SK-N-SH treated with all-trans-retinoic acid at 6 μM for 48 hours (cell line): ENCODE measurements at regions not wholly inside any gene's neighbourhood (a gene's known extent, or its start where the extent isn't known, plus 50 kb on each side); places are given as distances from the start of the nearest gene placed in this dataset.

Experiments
- ATAC-seq: fragments of 200-7000 bp; cut with Tn5 transposase; 3 replicates; pipeline ENCODE4 v1.9.1; 2020; ENCODE audit warnings: mild to moderate bottlenecking, moderate library complexity
- ARNTL ChIP-seq: fragments of 450-650 bp; formaldehyde crosslinking; IDR thresholded peaks from 2 replicates; pipeline ENCODE4 v1.5.0; 2020; ENCODE audit warnings: low read depth, mild to moderate bottlenecking, moderate library complexity, borderline replicate concordance
- BACH2 ChIP-seq: fragments of 250-450 bp; sonication (Bioruptor Pico); IDR thresholded peaks from 2 replicates; pipeline ENCODE4 v1.9.0; 2021; ENCODE audit warnings: mild to moderate bottlenecking, borderline replicate concordance
- CSDC2 ChIP-seq: fragments of 250-450 bp; sonication (Bioruptor Pico); IDR thresholded peaks from 2 replicates; pipeline ENCODE4 v1.5.0; 2020; ENCODE audit warnings: mild to moderate bottlenecking, moderate library complexity
- ESRRG ChIP-seq: fragments of 250-450 bp; sonication (Bioruptor Pico); IDR thresholded peaks from 2 replicates; pipeline ENCODE4 v1.6.1; 2021; ENCODE audit warnings: mild to moderate bottlenecking
- GLIS3 ChIP-seq: fragments of 250-450 bp; sonication (Bioruptor Pico); IDR thresholded peaks from 2 replicates; pipeline ENCODE4 v1.5.0; 2020; ENCODE audit warnings: mild to moderate bottlenecking, moderate library complexity
- ISL1 ChIP-seq: fragments of 250-450 bp; sonication (Bioruptor Pico); IDR thresholded peaks from 2 replicates; pipeline ENCODE4 v2.1.2; 2022; ENCODE audit warnings: mild to moderate bottlenecking, moderate library complexity
- OSR1 ChIP-seq: fragments of 250-450 bp; sonication (Bioruptor Pico); IDR thresholded peaks from 2 replicates; pipeline ENCODE4 v1.8.0; 2022; ENCODE audit warnings: moderate library complexity, mild to moderate bottlenecking, inconsistent platforms
- PPARA ChIP-seq: fragments of 250-450 bp; sonication (Bioruptor Pico); IDR thresholded peaks from 2 replicates; pipeline ENCODE4 v1.5.0; 2020; ENCODE audit warnings: mild to moderate bottlenecking, borderline replicate concordance
- RARB ChIP-seq: fragments of 250-450 bp; sonication (Bioruptor Pico); IDR thresholded peaks from 2 replicates; pipeline ENCODE4 v1.8.0; 2021; ENCODE audit warnings: mild to moderate bottlenecking, moderate library complexity
- SNAI2 ChIP-seq: fragments of 250-450 bp; sonication (Bioruptor Pico); IDR thresholded peaks from 2 replicates; pipeline ENCODE4 v1.5.0; 2020; ENCODE audit warnings: mild to moderate bottlenecking, moderate library complexity
- TCF4 ChIP-seq: fragments of 250-450 bp; sonication (Bioruptor Pico); IDR thresholded peaks from 2 replicates; pipeline ENCODE4 v1.8.0; 2021; ENCODE audit warnings: mild to moderate bottlenecking, moderate library complexity, borderline replicate concordance
- TOX ChIP-seq: fragments of 250-450 bp; sonication (Bioruptor Pico); IDR thresholded peaks from 2 replicates; pipeline ENCODE4 v1.8.0; 2021; ENCODE audit warnings: mild to moderate bottlenecking, moderate library complexity, borderline replicate concordance
- ZC3H10 ChIP-seq: fragments of 250-450 bp; sonication (Bioruptor Pico); IDR thresholded peaks from 2 replicates; pipeline ENCODE4 v1.5.1; 2021; ENCODE audit warnings: mild to moderate bottlenecking, moderate library complexity
- ZFP3 ChIP-seq: fragments of 250-450 bp; sonication (Bioruptor Pico); IDR thresholded peaks from 2 replicates; pipeline ENCODE4 v1.5.0; 2020; ENCODE audit warnings: mild to moderate bottlenecking, moderate library complexity
- ZFP30 ChIP-seq: fragments of 450-650 bp; formaldehyde crosslinking; IDR thresholded peaks from 2 replicates; pipeline ENCODE4 v1.5.0; 2022; ENCODE audit warnings: mild to moderate bottlenecking, moderate library complexity
- ZNF565 ChIP-seq: fragments of 450-650 bp; formaldehyde crosslinking; conservative IDR thresholded peaks from 2 replicates; pipeline ENCODE4 v1.5.0; 2020; ENCODE audit warnings: low read depth, mild to moderate bottlenecking, moderate library complexity
- ZNF70 ChIP-seq: fragments of 450-650 bp; formaldehyde crosslinking; IDR thresholded peaks from 2 replicates; pipeline ENCODE4 v1.5.0; 2020; ENCODE audit warnings: mild to moderate bottlenecking, moderate library complexity
- ZNF8 ChIP-seq: fragments of 450-650 bp; formaldehyde crosslinking; IDR thresholded peaks from 2 replicates; pipeline ENCODE4 v1.5.0; 2020; ENCODE audit warnings: mild to moderate bottlenecking, moderate library complexity
- TF ChIP-seq, protein P1 (sequence below): fragments of 250-450 bp; sonication (Bioruptor Pico); IDR thresholded peaks from 2 replicates; pipeline ENCODE4 v1.8.0; 2021; ENCODE audit warnings: low read depth, mild to moderate bottlenecking, moderate library complexity, borderline replicate concordance
- TF ChIP-seq, protein P2 (sequence below): fragments of 250-450 bp; sonication (Bioruptor Pico); IDR thresholded peaks from 2 replicates; pipeline ENCODE4 v1.5.1; 2020; ENCODE audit warnings: low read depth, mild to moderate bottlenecking, moderate library complexity
- TF ChIP-seq, protein P3 (sequence below): fragments of 250-450 bp; sonication (Bioruptor Pico); IDR thresholded peaks from 2 replicates; pipeline ENCODE4 v1.5.1; 2021; ENCODE audit warnings: mild to moderate bottlenecking, moderate library complexity
- TF ChIP-seq, protein P4 (sequence below): fragments of 250-450 bp; sonication (Bioruptor Pico); IDR thresholded peaks from 2 replicates; pipeline ENCODE4 v1.8.0; 2020; ENCODE audit warnings: mild to moderate bottlenecking, moderate library complexity, borderline replicate concordance

DNA sequence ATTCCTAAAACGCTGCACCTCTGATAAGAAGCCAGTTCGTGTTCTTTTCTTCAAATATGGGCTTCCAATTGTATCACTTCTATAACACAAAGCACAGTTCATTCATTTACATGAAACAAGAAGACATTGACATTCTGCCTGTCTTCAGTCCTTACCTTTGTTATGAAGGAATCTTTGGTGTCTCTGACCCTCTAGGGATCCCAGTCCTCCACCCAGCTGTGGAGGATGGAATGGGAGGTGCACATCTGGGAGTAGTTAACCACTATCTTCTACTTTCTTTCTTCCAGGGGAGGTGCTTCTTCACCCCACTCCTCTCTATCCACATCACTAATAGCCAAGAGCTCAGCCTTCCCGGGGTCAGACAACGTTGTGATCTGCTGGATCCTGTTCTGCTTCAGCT lies 233.4 kb downstream of the CDC5L start (continued):
- TF ChIP-seq, protein P1, sequence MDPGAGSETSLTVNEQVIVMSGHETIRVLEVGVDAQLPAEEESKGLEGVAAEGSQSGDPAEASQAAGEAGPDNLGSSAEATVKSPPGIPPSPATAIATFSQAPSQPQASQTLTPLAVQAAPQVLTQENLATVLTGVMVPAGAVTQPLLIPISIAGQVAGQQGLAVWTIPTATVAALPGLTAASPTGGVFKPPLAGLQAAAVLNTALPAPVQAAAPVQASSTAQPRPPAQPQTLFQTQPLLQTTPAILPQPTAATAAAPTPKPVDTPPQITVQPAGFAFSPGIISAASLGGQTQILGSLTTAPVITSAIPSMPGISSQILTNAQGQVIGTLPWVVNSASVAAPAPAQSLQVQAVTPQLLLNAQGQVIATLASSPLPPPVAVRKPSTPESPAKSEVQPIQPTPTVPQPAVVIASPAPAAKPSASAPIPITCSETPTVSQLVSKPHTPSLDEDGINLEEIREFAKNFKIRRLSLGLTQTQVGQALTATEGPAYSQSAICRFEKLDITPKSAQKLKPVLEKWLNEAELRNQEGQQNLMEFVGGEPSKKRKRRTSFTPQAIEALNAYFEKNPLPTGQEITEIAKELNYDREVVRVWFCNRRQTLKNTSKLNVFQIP (CRISPR knock-in tag): no peak
- TF ChIP-seq OSR1 (no peak), ZFP30 (CRISPR knock-in tag) (no peak), ZNF565 (CRISPR knock-in tag) (no peak), GLIS3 (CRISPR knock-in tag) (no peak), ZNF70 (CRISPR knock-in tag) (no peak), ZNF8 (no peak), PPARA (CRISPR knock-in tag) (no peak)
- TF ChIP-seq, protein P2, sequence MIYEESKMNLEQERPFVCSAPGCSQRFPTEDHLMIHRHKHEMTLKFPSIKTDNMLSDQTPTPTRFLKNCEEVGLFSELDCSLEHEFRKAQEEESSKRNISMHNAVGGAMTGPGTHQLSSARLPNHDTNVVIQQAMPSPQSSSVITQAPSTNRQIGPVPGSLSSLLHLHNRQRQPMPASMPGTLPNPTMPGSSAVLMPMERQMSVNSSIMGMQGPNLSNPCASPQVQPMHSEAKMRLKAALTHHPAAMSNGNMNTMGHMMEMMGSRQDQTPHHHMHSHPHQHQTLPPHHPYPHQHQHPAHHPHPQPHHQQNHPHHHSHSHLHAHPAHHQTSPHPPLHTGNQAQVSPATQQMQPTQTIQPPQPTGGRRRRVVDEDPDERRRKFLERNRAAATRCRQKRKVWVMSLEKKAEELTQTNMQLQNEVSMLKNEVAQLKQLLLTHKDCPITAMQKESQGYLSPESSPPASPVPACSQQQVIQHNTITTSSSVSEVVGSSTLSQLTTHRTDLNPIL (CRISPR knock-in tag): no peak

DNA sequence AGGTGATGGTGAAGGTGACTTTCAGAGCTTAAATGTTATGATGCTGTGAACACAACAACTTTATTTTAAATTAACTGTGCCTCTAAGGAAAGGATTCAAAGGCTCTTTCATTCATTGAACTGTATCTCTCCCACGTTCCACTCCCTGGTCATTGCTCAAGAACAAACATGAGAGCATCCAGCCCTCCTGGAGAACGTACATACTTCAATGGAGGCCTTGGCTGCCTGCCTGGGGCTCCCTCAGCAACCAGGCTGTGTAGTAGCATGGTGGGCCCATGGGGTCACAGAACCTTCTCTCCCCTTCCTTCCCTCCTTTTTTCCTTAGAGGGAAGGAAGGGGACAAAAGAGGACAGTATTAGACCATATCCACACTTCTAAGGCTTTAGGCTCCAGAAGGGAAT lies 234.3 kb downstream of the CDC5L start:
- no peak for ATAC-seq
- TF ChIP-seq TOX (CRISPR knock-in tag) (no peak), ZNF565 (CRISPR knock-in tag) (no peak), PPARA (CRISPR knock-in tag) (no peak)

DNA sequence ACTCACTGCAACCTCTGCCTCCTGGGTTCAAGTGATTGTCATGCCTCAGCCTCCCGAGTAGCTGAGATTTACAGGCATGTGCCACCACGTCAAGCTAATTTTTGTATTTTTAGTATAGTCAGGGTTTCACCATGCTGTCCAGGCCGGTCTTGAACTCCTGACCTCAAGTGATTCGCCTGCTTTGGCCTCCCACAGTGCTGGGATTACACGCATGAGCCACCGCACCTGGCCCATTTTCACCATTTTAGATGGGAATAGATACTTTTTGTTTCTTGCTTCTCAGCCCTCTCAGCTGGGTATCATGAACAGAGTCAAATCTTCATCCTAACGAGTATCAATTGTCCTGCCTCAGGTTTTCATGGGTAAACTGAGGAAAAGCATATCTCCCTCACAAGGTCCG lies 235.0 kb downstream of the CDC5L start:
- TF ChIP-seq SNAI2 (CRISPR knock-in tag) (no peak), ZNF8 (no peak), ZC3H10 (CRISPR knock-in tag) (no peak), PPARA (CRISPR knock-in tag) (no peak), ISL1 (CRISPR knock-in tag) (no peak), RARB (no peak), ARNTL (CRISPR knock-in tag) (no peak), ESRRG (CRISPR knock-in tag) (no peak), CSDC2 (CRISPR knock-in tag) (no peak), TOX (CRISPR knock-in tag) (no peak), ZFP3 (CRISPR knock-in tag) (no peak), GLIS3 (CRISPR knock-in tag) (no peak), TCF4 (no peak)
- TF ChIP-seq, protein P2 (CRISPR knock-in tag): no peak
- TF ChIP-seq, protein P1 (CRISPR knock-in tag): no peak
- ATAC-seq: no peak

DNA sequence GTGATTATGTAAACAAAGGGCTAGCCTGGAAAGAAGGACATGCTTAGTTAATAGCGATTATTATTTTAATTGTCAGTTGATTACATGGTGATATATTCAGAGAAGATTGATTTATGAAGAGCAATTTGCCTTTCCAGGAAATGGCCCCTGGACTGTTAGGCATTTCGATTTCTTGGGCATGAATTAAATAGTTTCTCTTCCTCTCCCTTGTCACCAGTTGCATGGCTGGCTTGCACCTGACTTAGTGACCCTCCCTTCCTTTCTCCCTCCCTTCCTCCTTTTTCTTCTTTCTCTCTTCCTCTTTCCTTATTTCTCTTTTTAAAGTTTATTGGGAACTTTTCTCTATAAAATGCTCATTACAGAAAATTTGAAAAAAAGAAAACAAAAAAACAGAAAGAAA lies 235.4 kb downstream of the CDC5L start:
- ATAC-seq: no peak
- TF ChIP-seq TCF4 (no peak), SNAI2 (CRISPR knock-in tag) (no peak), ZFP3 (CRISPR knock-in tag) (no peak), GLIS3 (CRISPR knock-in tag) (no peak), OSR1 (no peak), PPARA (CRISPR knock-in tag) (no peak), RARB (no peak), ZC3H10 (CRISPR knock-in tag) (no peak), ZNF8 (no peak), ZNF565 (CRISPR knock-in tag) (no peak), ZNF70 (CRISPR knock-in tag) (no peak), ZFP30 (CRISPR knock-in tag) (no peak), BACH2 (CRISPR knock-in tag) (no peak), CSDC2 (CRISPR knock-in tag) (no peak)
- TF ChIP-seq, protein P3, sequence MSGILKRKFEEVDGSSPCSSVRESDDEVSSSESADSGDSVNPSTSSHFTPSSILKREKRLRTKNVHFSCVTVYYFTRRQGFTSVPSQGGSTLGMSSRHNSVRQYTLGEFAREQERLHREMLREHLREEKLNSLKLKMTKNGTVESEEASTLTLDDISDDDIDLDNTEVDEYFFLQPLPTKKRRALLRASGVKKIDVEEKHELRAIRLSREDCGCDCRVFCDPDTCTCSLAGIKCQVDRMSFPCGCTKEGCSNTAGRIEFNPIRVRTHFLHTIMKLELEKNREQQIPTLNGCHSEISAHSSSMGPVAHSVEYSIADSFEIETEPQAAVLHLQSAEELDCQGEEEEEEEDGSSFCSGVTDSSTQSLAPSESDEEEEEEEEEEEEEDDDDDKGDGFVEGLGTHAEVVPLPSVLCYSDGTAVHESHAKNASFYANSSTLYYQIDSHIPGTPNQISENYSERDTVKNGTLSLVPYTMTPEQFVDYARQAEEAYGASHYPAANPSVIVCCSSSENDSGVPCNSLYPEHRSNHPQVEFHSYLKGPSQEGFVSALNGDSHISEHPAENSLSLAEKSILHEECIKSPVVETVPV: no peak
- TF ChIP-seq, protein P4, sequence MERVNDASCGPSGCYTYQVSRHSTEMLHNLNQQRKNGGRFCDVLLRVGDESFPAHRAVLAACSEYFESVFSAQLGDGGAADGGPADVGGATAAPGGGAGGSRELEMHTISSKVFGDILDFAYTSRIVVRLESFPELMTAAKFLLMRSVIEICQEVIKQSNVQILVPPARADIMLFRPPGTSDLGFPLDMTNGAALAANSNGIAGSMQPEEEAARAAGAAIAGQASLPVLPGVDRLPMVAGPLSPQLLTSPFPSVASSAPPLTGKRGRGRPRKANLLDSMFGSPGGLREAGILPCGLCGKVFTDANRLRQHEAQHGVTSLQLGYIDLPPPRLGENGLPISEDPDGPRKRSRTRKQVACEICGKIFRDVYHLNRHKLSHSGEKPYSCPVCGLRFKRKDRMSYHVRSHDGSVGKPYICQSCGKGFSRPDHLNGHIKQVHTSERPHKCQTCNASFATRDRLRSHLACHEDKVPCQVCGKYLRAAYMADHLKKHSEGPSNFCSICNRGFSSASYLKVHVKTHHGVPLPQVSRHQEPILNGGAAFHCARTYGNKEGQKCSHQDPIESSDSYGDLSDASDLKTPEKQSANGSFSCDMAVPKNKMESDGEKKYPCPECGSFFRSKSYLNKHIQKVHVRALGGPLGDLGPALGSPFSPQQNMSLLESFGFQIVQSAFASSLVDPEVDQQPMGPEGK (CRISPR knock-in tag): no peak
- TF ChIP-seq, protein P2 (CRISPR knock-in tag): no peak
- TF ChIP-seq, protein P1 (CRISPR knock-in tag): no peak
